Kidney capillary endothelial cell (primary cell): ENCODE measurements at regions not wholly inside any gene's neighbourhood (a gene's known extent, or its start where the extent isn't known, plus 50 kb on each side); places are given as distances from the start of the nearest gene placed in this dataset.
"Not testable (repeated sequence)": the region's sequence is repeated elsewhere in the genome, so short reads cannot be mapped to it uniquely, and the experiment has no call there.

Experiments
- DNase-seq: peaks from one replicate; pipeline ENCODE4 v3.0.0-alpha.2; 2018; ENCODE audit warnings: low spot score

- no peak for DNase-seq
Observed at GRCh38 chr14:98914942-98915341, 357.1 kb downstream of the BCL11B start.

GRCh38 chr14:98915625-98916024 lies 356.4 kb downstream of the BCL11B start:
- DNase-seq, result no peak

- DNase-seq, result no peak
Observed at GRCh38 chr14:98916036-98916435, 356.0 kb downstream of the BCL11B start.

GRCh38 chr14:98916476-98916875 lies 355.5 kb downstream of the BCL11B start:
- DNase-seq, result no peak

GRCh38 chr14:98919434-98919833 lies 352.6 kb downstream of the BCL11B start:
- no peak for DNase-seq

GRCh38 chr14:98921306-98921705 lies 350.7 kb downstream of the BCL11B start:
- not testable (repeated sequence) for DNase-seq

GRCh38 chr14:98923596-98923995 lies 348.4 kb downstream of the BCL11B start:
- no peak for DNase-seq

- DNase-seq, result no peak
Observed at GRCh38 chr14:98924046-98924445, 348.0 kb downstream of the BCL11B start.

- DNase-seq, result no peak
Observed at GRCh38 chr14:98925354-98926040, 346.5 kb downstream of the BCL11B start.

- DNase-seq, result no peak
Observed at GRCh38 chr14:98926146-98926545, 345.9 kb downstream of the BCL11B start.

GRCh38 chr14:98926801-98927200 lies 345.2 kb downstream of the BCL11B start:
- no peak for DNase-seq

GRCh38 chr14:98927986-98928385 lies 344.0 kb downstream of the BCL11B start:
- no peak for DNase-seq

GRCh38 chr14:98928418-98928817 lies 343.6 kb downstream of the BCL11B start:
- no peak for DNase-seq

GRCh38 chr14:98931126-98931525 lies 340.9 kb downstream of the BCL11B start:
- no peak for DNase-seq

- DNase-seq, result no peak
Observed at GRCh38 chr14:98931911-98932310, 340.1 kb downstream of the BCL11B start.

- DNase-seq, result no peak
Observed at GRCh38 chr14:98932431-98933325, 339.3 kb downstream of the BCL11B start.

GRCh38 chr14:98934569-98934968 lies 337.4 kb downstream of the BCL11B start:
- not testable (repeated sequence) for DNase-seq

- no peak for DNase-seq
Observed at GRCh38 chr14:98935921-98936320, 336.1 kb downstream of the BCL11B start.

- DNase-seq, result no peak
Observed at GRCh38 chr14:98937021-98937420, 335.0 kb downstream of the BCL11B start.

GRCh38 chr14:98937712-98938505 lies 334.1 kb downstream of the BCL11B start:
- no peak for DNase-seq

- DNase-seq, result no peak
Observed at GRCh38 chr14:98940693-98941437, 331.1 kb downstream of the BCL11B start.

- DNase-seq, result no peak
Observed at GRCh38 chr14:98941481-98941880, 330.5 kb downstream of the BCL11B start.
